Tibial artery (tissue), 4 donors: ENCODE measurements at regions not wholly inside any gene's neighbourhood (a gene's known extent, or its start where the extent isn't known, plus 50 kb on each side); places are given as distances from the start of the nearest gene placed in this dataset.

ENCODE experiments used
- DNase-seq, 2 donors: peaks; one replicate each; pipeline ENCODE4 v3.0.0-alpha.2; 2019
- H3K27ac ChIP-seq, 2 donors: fragments of 200-600 bp; sonication (generic) in 1 of 2; 1 replicate in 1 of 2; 2 replicates in 1 of 2; pipeline ENCODE4 v1.5.1; 2018 to 2019; ENCODE audit warnings: mild to moderate bottlenecking in 1 of 2
- H3K27me3 ChIP-seq, 2 donors: fragments of 200-600 bp; sonication (generic) in 1 of 2; one replicate each; pipeline versions ENCODE4 v1.5.1 to v1.6.0; 2016 to 2019
- H3K36me3 ChIP-seq, 3 donors: fragments of 200-600 bp; sonication (generic) in 2 of 3; one replicate each; pipeline ENCODE4 v1.5.1; 2016 to 2019; ENCODE audit warnings: mild to moderate bottlenecking in 2 of 3
- H3K4me1 ChIP-seq, 4 donors: fragments of 200-600 bp; sonication (generic) in 2 of 4; 1 replicate in 3 of 4; 2 replicates in 1 of 4; pipeline ENCODE4 v1.5.1; 2016 to 2019
- H3K4me3 ChIP-seq, 2 donors: fragments of 200-600 bp; sonication (generic) in 1 of 2; 1 replicate in 1 of 2; 2 replicates in 1 of 2; pipeline ENCODE4 v1.5.1; 2018 to 2019; ENCODE audit warnings: mild to moderate bottlenecking in 2 of 2
- H3K9me3 ChIP-seq, 3 donors: fragments of 200-600 bp; sonication (generic) in 1 of 3; one replicate each; pipeline ENCODE4 v1.5.1; 2016 to 2019
- CTCF ChIP-seq, 2 experiments: fragments of 200-600 bp in 1 of 2; fragments of 450-650 bp in 1 of 2; IDR thresholded peaks; one replicate each; pipeline ENCODE4 v1.5.1; 2017 to 2019; ENCODE audit warnings: antibody characterized with exemption in 2 of 2, mild to moderate bottlenecking in 1 of 2, moderate library complexity in 1 of 2
- intact Hi-C: fragments of 100-400 bp; cut with DNase I; formaldehyde crosslinking; loops from one replicate; pipeline ENCODE4 v1.15.0; 2023; ENCODE audit warnings: low total_unique reads

GRCh38 chr14:83960832-83961512 lies 1569.0 kb upstream of the FLRT2 start:
- Histone ChIP-seq H3K4me3 (no peak overlapping the region), H3K4me1 (no peaks in the 10 kb centered on the region), H3K36me3 (no peaks in the 10 kb centered on the region), H3K27ac (no peak overlapping the region), H3K9me3 (no peaks in the 10 kb centered on the region), H3K27me3 (no peaks in the 10 kb centered on the region)
- no peak for TF ChIP-seq CTCF (IDR thresholded peaks at IDR 0.05)
- intact Hi-C loops = no loop called here
- no peak for DNase-seq

DNA sequence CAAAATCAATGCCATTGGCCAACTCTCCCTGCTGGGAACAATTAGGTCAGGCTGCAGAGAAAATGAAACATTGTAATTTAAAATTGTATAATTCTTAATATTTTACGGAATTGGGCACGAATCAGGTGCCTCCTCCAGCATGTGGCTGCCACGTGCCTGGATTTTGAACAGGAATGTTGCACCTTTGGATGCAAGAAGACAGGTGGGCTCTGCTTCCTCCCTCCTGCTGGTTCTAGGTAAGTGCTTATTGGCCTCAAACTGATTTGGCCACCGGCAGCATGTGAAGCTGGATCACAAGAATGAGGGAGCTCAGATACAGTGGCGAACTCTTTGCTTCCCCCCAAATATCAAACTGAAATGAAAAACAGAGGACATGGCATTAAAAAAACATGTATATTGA lies 1559.9 kb upstream of the FLRT2 start:
- DNase-seq = no peak
- no peaks in the 10 kb centered on the region for H3K36me3 ChIP-seq
- no peak overlapping the region for H3K27ac ChIP-seq
- no peak for TF ChIP-seq CTCF (IDR thresholded peaks at IDR 0.05)
- intact Hi-C loops = no loop called here
- no peak overlapping the region for H3K4me3 ChIP-seq
- no peaks in the 10 kb centered on the region for H3K9me3 ChIP-seq
- H3K27me3 ChIP-seq = no peaks in the 10 kb centered on the region
- H3K4me1 ChIP-seq = peaks cover 0 to 1% (median 0%) of the 10 kb centered on the region in 4 donors

DNA sequence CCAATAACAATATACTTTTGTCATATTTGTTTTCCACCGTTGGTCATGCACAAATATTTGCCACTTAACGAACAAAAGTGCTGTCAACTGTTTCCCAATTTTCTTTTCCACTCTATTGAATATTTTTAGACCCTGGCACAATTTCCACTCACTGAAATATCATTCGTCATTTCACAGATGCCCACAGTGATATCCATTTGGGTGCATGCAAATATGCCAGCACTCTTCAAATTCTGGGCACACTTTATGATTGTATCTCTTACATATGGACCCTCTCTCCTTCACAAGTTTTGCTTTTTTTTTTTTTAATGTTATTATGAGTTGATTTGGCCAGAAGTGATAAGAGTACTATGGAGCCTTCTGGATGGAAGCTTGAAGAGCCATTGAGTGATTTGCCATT lies 1557.3 kb upstream of the FLRT2 start:
- Histone ChIP-seq H3K27ac (no peak overlapping the region), H3K27me3 (no peaks in the 10 kb centered on the region), H3K4me1 (peaks cover 0 to 16% (median 2%) of the 10 kb centered on the region in 4 donors), H3K9me3 (no peaks in the 10 kb centered on the region), H3K4me3 (no peak overlapping the region), H3K36me3 (no peaks in the 10 kb centered on the region)
- intact Hi-C loops = no loop called here
- no peak for DNase-seq
- TF ChIP-seq CTCF (IDR thresholded peaks at IDR 0.05) = no peak

DNA sequence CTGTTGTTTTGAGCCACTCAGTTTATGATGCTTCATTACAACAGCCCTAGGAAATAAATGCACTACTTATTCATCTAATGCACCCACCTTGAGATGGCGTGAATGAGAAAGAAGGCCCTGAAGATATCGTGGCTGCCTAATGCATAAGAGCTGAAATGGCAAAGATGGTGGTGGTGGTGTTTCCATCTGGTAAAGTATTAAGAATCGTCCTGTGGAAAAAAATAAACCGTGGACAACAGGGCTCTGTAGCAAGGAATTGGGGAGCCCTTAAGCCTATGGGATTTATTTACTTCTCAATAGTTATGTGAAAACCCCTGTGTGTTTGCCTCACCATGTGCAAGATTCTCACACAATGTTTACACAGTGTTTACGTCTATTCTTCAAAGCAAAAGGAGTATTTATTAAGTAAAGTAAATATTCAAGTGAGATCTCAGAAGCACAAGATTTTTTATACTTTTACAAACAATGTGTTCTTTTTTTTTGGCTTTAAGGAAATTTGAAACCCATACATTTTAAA lies 1555.2 kb upstream of the FLRT2 start:
- Histone ChIP-seq H3K36me3 (no peaks in the 10 kb centered on the region), H3K27me3 (no peaks in the 10 kb centered on the region), H3K4me3 (no peak overlapping the region), H3K27ac (no peak overlapping the region), H3K4me1 (peaks cover 0 to 16% (median 2%) of the 10 kb centered on the region in 4 donors), H3K9me3 (no peaks in the 10 kb centered on the region)
- DNase-seq = no peak
- TF ChIP-seq CTCF (IDR thresholded peaks at IDR 0.05) = no peak
- intact Hi-C loops = no loop called here

DNA sequence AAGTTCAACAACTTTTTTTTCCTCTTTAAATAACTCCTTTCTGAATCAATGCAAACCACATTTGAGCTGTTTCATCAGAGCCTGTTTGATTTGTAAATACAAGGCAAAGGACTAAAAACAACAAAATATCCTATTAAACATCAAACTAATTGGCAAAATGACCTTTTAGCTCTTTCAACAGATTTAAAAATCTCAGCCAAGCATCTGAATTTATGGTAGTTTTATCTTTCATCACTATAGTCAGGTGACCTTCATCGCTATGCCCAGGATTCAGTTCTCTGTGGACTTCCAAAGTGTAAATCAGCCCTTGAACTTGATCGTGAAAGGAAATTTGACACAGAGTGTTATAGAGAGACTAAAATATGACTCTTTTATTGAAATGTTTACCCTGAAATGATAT lies 1554.5 kb upstream of the FLRT2 start:
- Histone ChIP-seq H3K27ac (no peak overlapping the region), H3K9me3 (no peaks in the 10 kb centered on the region), H3K27me3 (no peaks in the 10 kb centered on the region), H3K4me1 (peaks cover 0 to 16% (median 2%) of the 10 kb centered on the region in 4 donors), H3K4me3 (no peak overlapping the region), H3K36me3 (no peaks in the 10 kb centered on the region)
- no peak for TF ChIP-seq CTCF (IDR thresholded peaks at IDR 0.05)
- intact Hi-C loops = no loop called here
- DNase-seq = no peak
